HEK293T (cell line): ENCODE measurements at regions not wholly inside any gene's neighbourhood (a gene's known extent, or its start where the extent isn't known, plus 50 kb on each side); places are given as distances from the start of the nearest gene placed in this dataset.

Experiments used
- CTBP1 ChIP-seq: fragments of 450-650 bp; IDR thresholded peaks from 2 replicates; pipeline ENCODE4 v1.6.1; 2016; ENCODE audit warnings: borderline replicate concordance
- FOXA1 ChIP-seq: fragments of 450-650 bp; IDR thresholded peaks from 2 replicates; pipeline ENCODE4 v1.6.1; 2016; ENCODE audit warnings: mild to moderate bottlenecking
- FOXM1 ChIP-seq: fragments of 450-650 bp; IDR thresholded peaks from 2 replicates; pipeline ENCODE4 v1.6.1; 2017; ENCODE audit warnings: mild to moderate bottlenecking, borderline replicate concordance
- HDGF ChIP-seq: fragments of 450-650 bp; IDR thresholded peaks from 2 replicates; pipeline ENCODE4 v1.6.1; 2017; ENCODE audit warnings: antibody characterized with exemption, borderline replicate concordance
- L3MBTL2 ChIP-seq: fragments of 450-650 bp; conservative IDR thresholded peaks from 2 replicates; pipeline ENCODE4 v1.6.1; 2016; ENCODE audit warnings: mild to moderate bottlenecking
- LEF1 ChIP-seq: fragments of 450-650 bp; IDR thresholded peaks from 2 replicates; pipeline ENCODE4 v1.6.1; 2017; ENCODE audit warnings: mild to moderate bottlenecking, borderline replicate concordance
- NFRKB ChIP-seq: fragments of 450-650 bp; IDR thresholded peaks from 2 replicates; pipeline ENCODE4 v1.6.1; 2016; ENCODE audit warnings: mild to moderate bottlenecking, moderate library complexity
- SP1 ChIP-seq: fragments of 450-650 bp; IDR thresholded peaks from 2 replicates; pipeline ENCODE4 v1.6.1; 2017
- SUZ12 ChIP-seq: fragments of 450-650 bp; IDR thresholded peaks from 2 replicates; pipeline ENCODE4 v1.6.1; 2016; ENCODE audit warnings: mild to moderate bottlenecking
- TARDBP ChIP-seq: fragments of 450-650 bp; IDR thresholded peaks from 2 replicates; pipeline ENCODE4 v1.6.1; 2016
- ZNF384 ChIP-seq: fragments of 450-650 bp; IDR thresholded peaks from 2 replicates; pipeline ENCODE4 v1.6.1; 2016

DNA sequence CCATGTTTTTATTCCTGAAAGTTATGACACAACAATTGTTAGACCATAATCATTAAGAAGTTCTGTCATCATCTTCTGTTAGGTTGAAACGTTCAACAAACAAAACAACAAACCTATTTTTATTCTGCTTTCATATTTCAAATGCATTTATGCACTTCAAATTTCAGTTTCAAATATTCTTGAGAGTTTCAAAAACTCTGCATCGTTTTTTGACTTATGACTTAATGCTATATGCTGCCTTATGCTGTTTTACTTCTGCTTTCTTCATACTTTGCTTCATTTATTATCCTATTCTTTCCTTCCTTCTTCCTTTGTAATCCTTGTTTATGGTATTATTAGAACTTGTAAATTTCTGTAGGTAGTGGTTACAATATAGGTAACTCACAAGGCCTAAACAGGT, 95.0 kb downstream of the PCSK1 start:
- TF ChIP-seq HDGF (no peak), TARDBP (no peak), SP1 (no peak), SUZ12 (no peak), FOXA1 (no peak), NFRKB (no peak), FOXM1 (no peak), CTBP1 (no peak), LEF1 (no peak), L3MBTL2 (no peak), ZNF384 (no peak)
